Dermis blood vessel endothelial cell (primary cell): ENCODE measurements at regions not wholly inside any gene's neighbourhood (a gene's known extent, or its start where the extent isn't known, plus 50 kb on each side); places are given as distances from the start of the nearest gene placed in this dataset.

Experiments used
- DNase-seq: peaks from one replicate; pipeline ENCODE4 v3.0.0; 2010

DNA sequence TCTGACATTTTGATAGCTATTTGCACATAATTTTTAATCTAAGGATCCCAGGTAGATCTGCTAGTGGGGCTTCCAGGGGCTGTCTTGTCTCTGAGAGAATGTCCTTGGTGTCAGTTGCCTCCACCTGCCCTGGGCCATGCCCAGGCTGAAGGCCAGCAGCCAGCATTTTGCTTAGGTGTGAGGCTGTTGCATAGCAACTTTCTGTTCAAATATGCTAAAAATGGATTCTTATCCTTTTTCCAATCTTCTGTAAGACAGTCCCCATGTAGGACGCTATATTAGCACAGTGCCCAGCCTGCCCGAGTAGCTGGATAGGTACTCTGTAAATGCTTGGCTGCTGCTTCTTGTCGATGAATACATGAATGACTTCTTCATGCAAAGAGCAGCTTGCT, 62.5 kb upstream of the CITED2 start:
- no peak for DNase-seq

DNA sequence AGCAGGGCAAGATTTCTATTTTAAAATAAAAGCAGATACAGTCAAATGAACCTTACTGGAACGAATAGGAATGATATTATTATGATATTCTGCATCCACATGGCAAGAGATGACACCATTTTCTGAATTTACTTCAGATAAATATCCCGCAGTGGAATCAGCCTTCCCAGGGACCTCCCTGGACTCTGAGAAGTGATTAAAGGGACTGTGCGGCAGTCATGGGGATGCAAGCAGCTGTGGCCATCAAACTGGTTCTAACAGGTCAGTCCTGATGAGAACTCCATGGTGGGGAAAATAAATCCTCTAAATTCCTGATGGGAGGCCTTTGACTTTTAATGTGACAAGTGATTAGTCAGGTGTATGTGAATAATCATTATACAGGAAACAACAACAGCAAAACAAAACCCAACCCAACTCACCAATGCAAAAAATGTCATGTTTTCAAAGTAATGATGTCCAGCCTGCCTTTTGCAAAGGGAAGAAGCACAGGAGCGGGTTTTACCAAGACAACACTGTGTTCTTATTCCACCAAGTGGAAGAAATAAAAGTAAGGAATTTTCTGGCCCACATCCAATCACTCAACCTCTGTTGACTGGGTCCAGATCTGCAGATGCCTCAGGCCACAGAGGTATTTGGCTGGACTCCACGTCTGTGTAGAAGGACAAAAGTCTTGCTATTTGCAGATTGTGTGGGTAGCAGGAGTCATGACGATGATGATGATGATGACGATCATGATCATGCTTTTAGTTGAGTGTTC, 61.9 kb upstream of the CITED2 start:
- DNase-seq = peak; percentile 19

DNA sequence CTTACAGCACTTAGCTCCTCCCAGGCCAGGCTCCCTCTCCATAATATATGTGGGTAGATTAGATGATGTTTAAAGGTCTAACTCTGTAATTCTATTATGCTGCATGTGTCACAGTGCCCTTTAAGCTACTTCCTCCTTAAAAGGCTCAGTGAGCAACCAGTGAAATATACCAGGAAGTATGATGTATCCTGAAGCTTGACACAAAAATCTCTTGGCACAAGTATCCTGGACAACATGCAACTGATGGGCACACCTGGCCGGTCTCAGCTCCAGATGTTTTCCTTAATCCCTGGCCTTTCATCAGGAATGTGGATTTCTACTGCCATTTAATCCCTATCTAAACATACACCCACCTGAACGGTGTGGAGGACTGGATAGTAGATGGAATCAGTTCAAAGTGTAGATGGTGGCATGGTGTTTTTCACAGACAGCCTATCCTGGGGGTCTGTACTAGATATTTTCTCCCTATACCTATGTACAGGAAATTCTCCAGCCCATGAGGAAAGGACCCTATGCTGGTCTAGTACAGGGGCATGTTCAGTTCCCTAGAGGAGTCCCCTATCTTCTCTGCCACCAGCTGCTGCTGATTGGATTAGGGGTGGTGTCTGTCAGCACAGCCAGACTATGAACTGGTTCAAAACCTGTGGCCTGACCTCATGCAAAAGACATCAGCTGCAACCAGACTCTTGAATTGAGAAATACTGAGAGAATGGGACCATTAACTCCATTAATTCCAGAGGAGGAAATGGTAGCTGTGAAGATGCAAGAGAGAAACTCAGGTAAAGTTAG, 59.4 kb upstream of the CITED2 start:
- peak; percentile 44 for DNase-seq

DNA sequence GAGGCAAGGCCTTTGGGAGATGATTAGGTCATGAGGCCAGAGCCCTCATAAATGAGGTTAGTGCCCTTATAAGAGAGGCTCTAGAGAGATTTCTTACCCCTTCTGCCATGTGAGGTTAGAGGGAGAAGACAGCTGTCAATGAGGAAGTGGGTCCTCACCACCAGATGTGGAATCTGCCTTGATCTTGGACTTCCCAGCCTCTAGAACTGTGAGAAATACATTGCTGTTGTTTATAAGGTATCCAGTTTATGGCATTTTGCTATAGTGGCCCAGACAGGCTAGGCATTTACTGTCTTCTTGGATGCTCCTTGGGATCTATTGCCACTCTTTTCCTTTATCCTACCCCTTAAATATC, 57.1 kb upstream of the CITED2 start:
- DNase-seq = no peak

DNA sequence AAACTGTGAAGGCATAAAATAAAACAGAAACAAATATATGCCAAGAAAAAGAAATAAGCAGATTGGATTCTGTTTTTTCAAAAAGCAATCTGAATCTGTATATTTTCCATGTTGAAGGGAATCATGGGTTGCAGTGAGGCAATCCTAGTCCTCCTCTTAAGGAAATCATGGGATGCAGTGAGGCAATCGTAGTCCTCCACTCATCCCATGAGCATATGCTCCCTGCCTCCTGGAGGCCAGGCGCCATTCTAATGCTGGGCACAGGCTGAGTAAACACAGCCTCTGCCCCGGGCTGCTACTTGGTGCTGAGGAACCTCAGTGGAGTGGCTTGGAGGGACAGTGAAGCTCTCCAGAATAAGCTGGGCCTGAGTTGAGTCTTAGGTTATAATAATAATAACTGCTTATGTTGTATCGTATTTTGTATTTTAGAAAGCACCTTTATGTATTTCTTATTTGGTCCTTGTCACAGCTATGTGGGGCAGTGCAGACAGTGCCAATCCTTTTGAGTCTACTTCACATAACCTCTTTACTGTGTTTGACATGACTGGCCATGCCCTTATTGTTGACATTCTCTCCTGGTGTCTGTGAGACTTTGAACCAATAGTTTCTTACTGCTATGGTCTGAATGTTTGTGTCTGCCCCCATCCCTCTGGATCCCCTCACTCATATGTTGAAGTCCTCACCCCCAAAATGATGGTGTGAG, 56.6 kb upstream of the CITED2 start:
- no peak for DNase-seq

DNA sequence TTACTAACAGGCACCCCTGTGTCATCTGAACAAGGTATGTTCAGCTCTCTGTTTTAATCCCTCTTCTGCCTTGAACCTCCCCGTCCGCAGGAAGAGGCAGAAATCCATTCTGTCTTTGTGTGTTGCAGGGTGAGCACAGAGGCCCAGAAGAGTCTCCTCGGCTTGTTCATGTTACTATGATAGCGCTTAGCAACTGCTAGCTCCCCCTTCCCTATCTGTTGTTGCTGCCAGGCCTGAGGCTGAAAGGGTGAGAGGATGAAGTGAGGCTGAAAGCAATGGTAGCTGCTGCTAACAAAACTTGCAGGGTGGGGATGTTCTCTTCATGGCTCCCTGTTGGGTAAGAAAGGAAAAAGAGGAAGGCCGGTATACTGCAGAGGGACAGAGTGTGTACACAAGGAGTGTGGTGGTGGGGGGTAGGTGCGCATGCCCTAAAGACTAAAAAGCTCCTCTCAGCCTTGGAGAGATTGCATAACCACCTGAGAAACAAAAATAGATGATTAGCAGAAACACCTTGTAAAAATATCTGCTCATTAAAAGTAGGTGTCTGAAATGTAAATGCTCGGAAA, 55.2 kb upstream of the CITED2 start:
- no peak for DNase-seq

DNA sequence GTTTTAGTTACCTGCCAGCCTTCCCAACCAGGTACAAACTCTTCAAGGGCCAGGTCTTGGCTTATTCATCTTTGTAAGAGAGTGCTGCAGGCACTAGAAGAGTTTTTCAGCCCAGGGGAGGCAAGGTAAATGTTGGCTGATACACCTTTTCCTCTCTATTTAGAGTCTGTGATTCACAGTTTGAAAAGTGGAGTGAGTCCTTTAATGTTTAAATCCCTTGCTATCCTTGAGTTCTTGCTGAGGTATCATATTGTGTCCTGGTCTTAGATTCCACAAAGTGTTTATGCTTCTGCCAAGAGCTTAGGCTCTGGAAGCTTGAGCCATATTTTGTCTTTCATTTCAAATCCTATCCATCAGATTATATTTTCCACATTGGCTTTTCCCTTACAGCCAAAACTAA, 52.8 kb upstream of the CITED2 start:
- no peak for DNase-seq

DNA sequence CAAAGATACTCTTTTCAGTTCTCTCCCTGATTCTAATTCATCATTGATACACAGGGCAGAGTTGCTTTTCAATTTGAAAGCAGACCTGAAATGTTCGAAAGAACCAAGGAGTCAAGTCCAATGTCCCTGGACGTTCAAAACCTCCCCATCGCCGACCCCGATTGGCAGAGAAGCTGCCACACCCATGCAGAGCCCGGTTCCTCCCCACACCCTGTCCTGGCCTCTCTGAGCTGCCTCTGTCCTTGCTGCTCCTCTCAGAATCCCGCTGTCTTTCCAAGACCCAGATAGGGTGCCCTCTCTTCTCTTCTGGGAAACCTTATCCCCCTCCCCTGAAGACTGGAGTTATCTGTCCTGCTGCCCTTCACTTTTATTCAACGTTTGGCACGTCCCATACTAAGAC, 52.3 kb upstream of the CITED2 start:
- no peak for DNase-seq

DNA sequence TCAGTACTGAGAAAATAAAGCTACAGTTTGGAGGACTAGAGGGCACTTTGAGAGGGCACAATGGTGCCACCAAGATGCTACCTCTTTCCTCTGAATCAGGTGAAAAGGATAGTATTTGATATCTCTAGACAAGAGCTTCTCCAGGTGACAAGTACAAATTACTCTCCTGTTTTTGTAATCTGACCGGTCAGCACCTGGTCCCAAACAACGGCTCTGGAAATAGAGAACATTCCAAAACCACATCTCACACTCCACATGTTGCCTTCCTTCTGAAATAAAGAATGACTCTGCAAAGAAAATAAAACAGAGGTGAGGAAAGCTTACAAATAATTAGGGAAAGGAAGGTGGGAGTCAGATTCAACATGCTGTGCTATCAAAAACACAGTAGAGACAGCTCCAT, 51.3 kb upstream of the CITED2 start:
- no peak for DNase-seq

DNA sequence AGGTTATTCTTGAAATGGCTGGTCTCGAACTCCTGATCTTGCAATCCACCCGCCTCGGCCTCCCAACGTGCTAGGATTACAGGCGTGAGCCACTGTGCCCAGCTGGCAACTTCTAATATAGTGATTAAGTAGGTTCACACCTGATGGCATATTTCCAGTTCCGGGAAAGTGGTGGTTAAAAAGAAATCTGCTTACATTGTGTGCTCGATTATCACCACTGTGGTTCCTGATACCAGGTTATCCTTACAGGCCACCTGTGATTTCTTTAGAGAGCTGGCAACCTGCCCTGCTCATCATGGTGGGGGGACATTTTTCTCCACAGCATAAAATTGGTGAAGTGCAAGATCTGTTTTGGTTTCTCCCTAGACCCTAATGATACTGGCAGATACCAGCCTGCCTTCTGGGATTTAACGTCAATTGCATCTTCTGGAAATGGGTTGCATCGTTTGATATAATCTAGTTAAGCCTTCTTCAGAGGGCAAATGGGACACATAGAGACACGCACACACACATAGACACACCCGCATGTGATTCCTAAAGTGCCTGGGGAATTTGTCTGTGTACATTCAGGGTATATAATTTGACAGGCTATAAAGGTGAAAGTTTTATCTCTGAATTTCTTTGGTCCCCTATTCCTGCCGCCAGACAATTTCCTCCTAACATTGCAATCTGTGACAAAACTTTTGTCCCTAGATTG, 49.7 kb upstream of the CITED2 start:
- no peak for DNase-seq
